Keratinocyte (primary cell): ENCODE measurements at regions not wholly inside any gene's neighbourhood (a gene's known extent, or its start where the extent isn't known, plus 50 kb on each side); places are given as distances from the start of the nearest gene placed in this dataset.

ENCODE experiments used
- DNase-seq: peaks from one replicate; pipeline ENCODE4 v3.0.0-alpha.2; 2011; ENCODE audit warnings: low read depth, missing footprints, low spot score
- FAIRE-seq: peaks from 2 replicates; lab custom pipeline; 2011; peaks lifted over from hg19 to GRCh38; lab: Jason Lieb, UNC
- H2AFZ ChIP-seq: 2 replicates; pipeline ENCODE4 v1.6.0; 2012; ENCODE audit warnings: low read length, control low read depth, inconsistent platforms; ENCODE audit not compliant: control insufficient read depth
- H3K27ac ChIP-seq: 2 replicates; pipeline ENCODE4 v1.5.1; 2011; ENCODE audit warnings: low read length; ENCODE audit not compliant: control insufficient read depth, insufficient read depth
- H3K27me3 ChIP-seq: 3 replicates; pipeline ENCODE4 v1.6.0; 2011; ENCODE audit warnings: low read length; ENCODE audit not compliant: control insufficient read depth, insufficient read depth; ENCODE audit errors: extremely low read depth
- H3K36me3 ChIP-seq, 2 experiments: 2 replicates in 1 of 2; 3 replicates in 1 of 2; pipeline ENCODE4 v1.5.1; 2011; ENCODE audit warnings: low read length in 2 of 2, mild to moderate bottlenecking in 1 of 2; ENCODE audit not compliant: control insufficient read depth in 2 of 2, insufficient read depth in 2 of 2; ENCODE audit errors: extremely low read depth in 1 of 2
- H3K4me1 ChIP-seq: 3 replicates; pipeline ENCODE4 v1.5.1; 2011; ENCODE audit warnings: low read length; ENCODE audit not compliant: control insufficient read depth, insufficient read depth; ENCODE audit errors: extremely low read depth
- H3K4me2 ChIP-seq: 3 replicates; pipeline ENCODE4 v1.6.0; 2011; ENCODE audit warnings: low read depth, low read length; ENCODE audit not compliant: control insufficient read depth, insufficient read depth; ENCODE audit errors: extremely low read depth
- H3K4me3 ChIP-seq, 3 experiments: fragments of 200-600 bp in 1 of 3; sonication (generic) in 1 of 3; 2 replicates in 2 of 3; 3 replicates in 1 of 3; pipeline ENCODE4 v1.5.1; 2011 to 2016; ENCODE audit warnings: low read length in 3 of 3, mild to moderate bottlenecking in 3 of 3, control low read depth in 2 of 3, inconsistent platforms in 1 of 3, low read depth in 1 of 3, mixed read lengths in 1 of 3, mixed run types in 1 of 3, moderate library complexity in 1 of 3; ENCODE audit not compliant: control insufficient read depth in 2 of 3, insufficient read depth in 2 of 3; ENCODE audit errors: extremely low read depth in 1 of 3
- H3K79me2 ChIP-seq: 2 replicates; pipeline ENCODE4 v1.6.0; 2012; ENCODE audit warnings: low read length; ENCODE audit not compliant: control insufficient read depth, insufficient read depth
- H3K9ac ChIP-seq: 3 replicates; pipeline ENCODE4 v1.6.0; 2011; ENCODE audit warnings: low read length; ENCODE audit not compliant: control insufficient read depth, insufficient read depth; ENCODE audit errors: extremely low read depth
- H3K9me1 ChIP-seq: 3 replicates; pipeline ENCODE4 v1.6.0; 2011; ENCODE audit warnings: low read length; ENCODE audit not compliant: control insufficient read depth, insufficient read depth; ENCODE audit errors: extremely low read depth
- H3K9me3 ChIP-seq: 2 replicates; pipeline ENCODE4 v1.5.1; 2012; ENCODE audit warnings: low read depth, low read length; ENCODE audit not compliant: control insufficient read depth
- H4K20me1 ChIP-seq: 3 replicates; pipeline ENCODE4 v1.6.0; 2011; ENCODE audit warnings: low read length; ENCODE audit not compliant: control insufficient read depth, insufficient read depth; ENCODE audit errors: extremely low read depth
- CTCF ChIP-seq, 3 experiments: IDR thresholded peaks in 1 of 3; conservative IDR thresholded peaks in 1 of 3; optimal IDR thresholded peaks in 1 of 3; 2 replicates in 2 of 3; 3 replicates in 1 of 3; pipeline versions ENCODE3 to v1.5.1; 2011; ENCODE audit warnings: low read length in 3 of 3, mild to moderate bottlenecking in 3 of 3, moderate library complexity in 2 of 3, control low read depth in 1 of 3, inconsistent platforms in 1 of 3; ENCODE audit not compliant: insufficient read depth in 2 of 3; ENCODE audit errors: extremely low read depth in 1 of 3
- EZH2 ChIP-seq: IDR thresholded peaks from one replicate; pipeline ENCODE4 v1.6.1; 2012; ENCODE audit warnings: inconsistent platforms, mild to moderate bottlenecking, low read length, moderate library complexity
- dilution Hi-C: fragments of 300-500 bp; cut with MboI; formaldehyde crosslinking; loops from one replicate; pipeline ENCODE4 v1.7.0; 2020; ENCODE audit warnings: low sequenced_read_pairs; ENCODE audit not compliant: extremely low pct_ligation_motif_present

- H3K4me3 ChIP-seq, result no peak overlapping the region
- no peaks in the 10 kb centered on the region for H3K9me3 ChIP-seq
- DNase-seq, result no peak
- dilution Hi-C loops, result no loop called here
- H3K27me3 ChIP-seq, result no peaks in the 10 kb centered on the region
- FAIRE-seq, result no peak
- no peaks in the 10 kb centered on the region for H4K20me1 ChIP-seq
- TF ChIP-seq CTCF (optimal IDR thresholded peaks at IDR 0.05 in 1 of 3, IDR thresholded peaks at IDR 0.05 in 1 of 3, conservative IDR thresholded peaks at IDR 0.05 in 1 of 3; ENCODE audit: extremely low read depth in 1 of 3, insufficient read depth in 2 of 3, low read length in 3 of 3), result no peak
- no peak for TF ChIP-seq EZH2
- H3K4me2 ChIP-seq, result no peak overlapping the region
- H3K9ac ChIP-seq, result no peak overlapping the region
- H3K36me3 ChIP-seq, result no peaks in the 10 kb centered on the region
- H3K4me1 ChIP-seq, result no peaks in the 10 kb centered on the region
- no peaks in the 10 kb centered on the region for H3K9me1 ChIP-seq
- H3K27ac ChIP-seq, result no peak overlapping the region
- H2AFZ ChIP-seq, result no peak overlapping the region
- H3K79me2 ChIP-seq, result no peaks in the 10 kb centered on the region
These were observed 710.6 kb upstream of the ID2 start for GRCh38 chr2:7971248-7971647.

GRCh38 chr2:7971841-7972240, 710.0 kb upstream of the ID2 start:
- Histone ChIP-seq H3K9ac (no peak overlapping the region), H3K79me2 (no peaks in the 10 kb centered on the region), H2AFZ (no peak overlapping the region), H3K4me1 (no peaks in the 10 kb centered on the region), H3K9me3 (no peaks in the 10 kb centered on the region), H3K27me3 (no peaks in the 10 kb centered on the region), H3K27ac (no peak overlapping the region), H4K20me1 (no peaks in the 10 kb centered on the region), H3K9me1 (no peaks in the 10 kb centered on the region), H3K4me3 (no peak overlapping the region), H3K36me3 (no peaks in the 10 kb centered on the region), H3K4me2 (no peak overlapping the region)
- dilution Hi-C loops, result no loop called here
- no peak for FAIRE-seq
- TF ChIP-seq CTCF (optimal IDR thresholded peaks at IDR 0.05 in 1 of 3, IDR thresholded peaks at IDR 0.05 in 1 of 3, conservative IDR thresholded peaks at IDR 0.05 in 1 of 3; ENCODE audit: extremely low read depth in 1 of 3, insufficient read depth in 2 of 3, low read length in 3 of 3), result no peak
- TF ChIP-seq EZH2, result no peak
- DNase-seq, result no peak
